ENCODE measurements at regions not wholly inside any gene's neighbourhood (a gene's known extent, or its start where the extent isn't known, plus 50 kb on each side); places are given as distances from the start of the nearest gene placed in this dataset.

DNA sequence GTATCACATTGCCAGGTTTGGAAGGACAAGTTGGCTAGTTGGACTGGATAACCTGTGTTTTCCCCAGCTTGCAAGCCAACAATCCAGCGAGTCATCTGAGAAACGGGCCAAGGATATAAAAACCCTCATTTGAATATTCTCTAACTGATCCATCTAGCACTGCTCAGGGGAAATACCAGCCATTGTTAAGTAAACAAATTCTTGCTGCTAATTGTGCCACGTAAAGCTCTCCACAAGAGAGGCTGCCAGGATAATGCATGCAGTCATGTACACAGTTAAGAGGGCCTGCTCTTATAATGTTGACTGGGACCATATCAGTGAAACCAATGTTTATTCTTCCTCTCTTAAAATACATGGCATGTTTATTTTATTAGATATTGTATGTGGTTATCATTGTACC is 663.2 kb upstream of the SGCG start:
- DNase-seq (ENCODE audit: low spot score in 2 of 2) = no peak
- 14 to 18% methylated on average over 3 of the region's 3 CpGs for WGBS, 2 donors
- no peak for TF ChIP-seq POLR2A (IDR thresholded peaks at IDR 0.05)
- no peak overlapping the region for H3K4me3 ChIP-seq (ENCODE audit: low read depth, poor library complexity, severe bottlenecking)
- intact Hi-C loops (cut with DNase I; ENCODE audit: low total_unique reads) = no loop called here

GRCh38 chr13:22536851-22537250 is 643.9 kb upstream of the SGCG start:
- whole genome bisulfite sequencing, 2 donors = 60 to 66% methylated on average over 4 of the region's 4 CpGs
- no peak for TF ChIP-seq POLR2A (IDR thresholded peaks at IDR 0.05)
- TF ChIP-seq CTCF (IDR thresholded peaks at IDR 0.05) = no peak
- DNase-seq (ENCODE audit: low spot score in 2 of 2) = no peak
- intact Hi-C loops (cut with DNase I; ENCODE audit: low total_unique reads) = no loop called here
- H3K4me3 ChIP-seq (ENCODE audit: low read depth, poor library complexity, severe bottlenecking) = no peak overlapping the region

GRCh38 chr13:22538400-22538799 is 642.4 kb upstream of the SGCG start:
- intact Hi-C loops (cut with DNase I; ENCODE audit: low total_unique reads) = no loop called here
- DNase-seq (ENCODE audit: low spot score in 2 of 2) = no peak
- WGBS, 2 donors = 73 to 90% methylated on average over 5 of the region's 5 CpGs

GRCh38 chr13:22549126-22549525 is 631.7 kb upstream of the SGCG start:
- 82 to 84% methylated on average over 2 of the region's 2 CpGs for WGBS, 2 donors
- no peak for DNase-seq (ENCODE audit: low spot score in 2 of 2)
- intact Hi-C loops (cut with DNase I; ENCODE audit: low total_unique reads) = no loop called here
- H3K4me3 ChIP-seq (ENCODE audit: low read depth, poor library complexity, severe bottlenecking) = no peak overlapping the region
- TF ChIP-seq POLR2A (IDR thresholded peaks at IDR 0.05) = no peak
- TF ChIP-seq CTCF (IDR thresholded peaks at IDR 0.05) = no peak

More at GRCh38 chr13:22538400-22538799, 642.4 kb upstream of the SGCG start:
- no peak overlapping the region for H3K4me3 ChIP-seq (ENCODE audit: low read depth, poor library complexity, severe bottlenecking)
- TF ChIP-seq POLR2A (IDR thresholded peaks at IDR 0.05) (no peak), CTCF (IDR thresholded peaks at IDR 0.05) (no peak)

GRCh38 chr13:22561581-22561980 is 619.2 kb upstream of the SGCG start:
- DNase-seq (ENCODE audit: low spot score in 2 of 2) = no peak
- no peak overlapping the region for H3K4me3 ChIP-seq (ENCODE audit: low read depth, poor library complexity, severe bottlenecking)
- intact Hi-C loops (cut with DNase I; ENCODE audit: low total_unique reads) = no loop called here
- TF ChIP-seq POLR2A (IDR thresholded peaks at IDR 0.05) (no peak), CTCF (IDR thresholded peaks at IDR 0.05) (no peak)

GRCh38 chr13:22562116-22562515 is 618.7 kb upstream of the SGCG start:
- WGBS, 2 donors = 58 to 61% methylated on average over 1 of the region's 1 CpG
- H3K4me3 ChIP-seq (ENCODE audit: low read depth, poor library complexity, severe bottlenecking) = no peak overlapping the region
- TF ChIP-seq CTCF (IDR thresholded peaks at IDR 0.05) (no peak), POLR2A (IDR thresholded peaks at IDR 0.05) (no peak)
- intact Hi-C loops (cut with DNase I; ENCODE audit: low total_unique reads) = no loop called here
- DNase-seq (ENCODE audit: low spot score in 2 of 2) = no peak

Measured in lower leg skin (tissue), 4 donors.